ENCODE measurements at regions not wholly inside any gene's neighbourhood (a gene's known extent, or its start where the extent isn't known, plus 50 kb on each side); places are given as distances from the start of the nearest gene placed in this dataset.

DNA sequence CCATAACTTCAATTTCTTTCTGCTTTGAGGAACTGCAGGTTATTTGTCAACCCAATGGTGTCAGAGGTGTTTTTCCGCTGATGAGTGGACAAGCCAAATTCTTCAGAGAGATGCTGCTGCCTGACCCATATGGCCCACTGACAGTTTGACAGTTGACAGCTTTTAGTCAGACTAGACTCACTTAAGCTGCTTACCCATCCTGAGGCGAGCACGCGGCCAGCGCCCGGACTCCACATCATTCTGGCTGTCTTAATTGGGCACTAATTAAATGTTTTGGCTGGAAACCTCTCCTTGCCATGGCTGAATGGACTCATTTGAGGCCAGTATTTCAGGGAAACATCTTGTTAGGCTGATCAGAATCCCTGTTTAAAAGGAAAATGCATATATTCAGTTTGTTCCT is 316.1 kb upstream of the FANCL start:
- FAIRE-seq (no peak), DNase-seq (ENCODE audit: low spot score in 2 of 2) (no peak)

DNA sequence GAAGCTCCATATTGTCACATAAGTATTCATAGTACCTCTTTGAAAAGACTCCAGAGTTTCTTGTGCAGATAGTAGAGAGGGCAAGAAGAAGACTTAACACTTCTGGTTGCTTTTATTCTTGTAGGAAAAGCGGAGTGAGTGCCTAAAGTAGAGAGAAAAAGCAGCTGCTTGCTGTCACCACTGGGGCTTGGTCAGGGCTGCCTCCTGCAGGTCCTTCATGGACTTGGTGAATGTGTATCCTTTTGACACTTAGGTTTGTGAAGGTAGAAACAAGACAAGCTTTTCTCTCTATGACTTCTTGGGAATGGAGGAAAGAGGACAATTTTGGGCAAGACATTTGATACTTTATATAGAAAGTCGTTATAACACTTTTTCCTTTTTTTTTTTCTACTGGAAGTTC is 312.8 kb upstream of the FANCL start:
- DNase-seq (ENCODE audit: low spot score in 2 of 2) (no peak), FAIRE-seq (no peak)

DNA sequence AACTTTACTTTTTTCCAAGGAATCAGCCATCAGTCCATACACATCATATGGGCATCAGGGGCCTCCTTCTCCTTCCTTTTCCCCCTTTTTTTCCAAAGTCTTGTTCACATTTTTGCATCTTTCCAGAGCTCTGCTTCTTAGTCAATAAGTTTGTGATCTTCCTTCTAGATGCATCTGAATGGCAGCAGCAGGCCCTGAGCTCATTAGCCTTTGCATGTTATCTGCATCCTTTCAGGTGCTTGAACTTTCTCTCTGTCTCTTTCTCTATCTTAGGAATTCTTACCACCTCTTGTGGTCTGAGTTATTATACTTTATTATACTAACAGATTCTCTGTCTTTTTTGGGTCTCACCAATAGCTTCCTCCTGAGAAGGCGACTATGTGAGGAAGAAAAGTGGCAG is 312.4 kb upstream of the FANCL start:
- DNase-seq (ENCODE audit: low spot score in 2 of 2) (no peak), FAIRE-seq (no peak)

DNA sequence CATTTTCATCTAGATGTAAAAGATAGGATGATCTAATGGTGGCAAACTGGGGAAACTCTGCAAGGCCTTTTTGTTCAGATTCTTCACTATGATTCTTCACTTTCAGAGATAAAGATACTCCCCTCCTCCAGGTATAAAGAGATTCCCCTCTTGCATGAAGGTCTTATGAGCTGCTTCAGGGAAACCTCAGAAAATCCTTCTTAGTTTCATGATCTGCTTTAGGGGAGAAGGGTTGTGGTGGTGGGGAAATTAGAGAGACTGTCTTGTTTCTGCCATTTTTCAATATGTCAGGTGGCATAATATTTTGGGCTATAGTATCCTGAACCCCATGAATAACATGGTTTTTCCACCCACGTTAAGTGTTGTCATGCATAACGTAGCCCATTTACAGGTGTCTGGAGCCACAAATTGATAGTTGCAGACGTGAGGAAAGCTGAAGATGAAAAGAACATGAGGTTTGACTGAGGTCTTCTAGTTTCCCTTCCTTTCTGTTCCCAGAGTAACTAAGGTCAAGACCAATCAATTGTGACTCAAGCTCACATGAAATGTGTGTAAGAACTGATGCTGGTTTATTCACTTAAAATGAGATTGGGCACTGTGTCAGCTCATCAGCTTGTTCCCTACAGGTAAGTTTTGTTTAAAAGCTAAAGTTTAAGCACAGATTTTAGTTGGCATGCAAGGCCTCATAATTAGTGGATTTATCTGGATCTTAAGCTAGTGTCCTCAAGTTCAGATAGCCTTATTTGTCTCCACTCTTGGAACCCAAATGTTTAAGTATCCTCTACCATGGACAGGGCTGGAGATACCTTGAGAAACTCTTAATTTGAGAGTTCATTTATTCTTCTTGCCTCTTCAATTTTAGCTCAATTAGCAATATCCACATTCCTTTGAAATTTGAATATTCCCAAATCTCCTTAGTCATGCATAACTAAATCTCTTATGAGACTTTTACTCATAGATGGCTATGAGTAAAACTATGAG is 304.5 kb upstream of the FANCL start:
- FAIRE-seq (no peak), DNase-seq (ENCODE audit: low spot score in 2 of 2) (no peak)

DNA sequence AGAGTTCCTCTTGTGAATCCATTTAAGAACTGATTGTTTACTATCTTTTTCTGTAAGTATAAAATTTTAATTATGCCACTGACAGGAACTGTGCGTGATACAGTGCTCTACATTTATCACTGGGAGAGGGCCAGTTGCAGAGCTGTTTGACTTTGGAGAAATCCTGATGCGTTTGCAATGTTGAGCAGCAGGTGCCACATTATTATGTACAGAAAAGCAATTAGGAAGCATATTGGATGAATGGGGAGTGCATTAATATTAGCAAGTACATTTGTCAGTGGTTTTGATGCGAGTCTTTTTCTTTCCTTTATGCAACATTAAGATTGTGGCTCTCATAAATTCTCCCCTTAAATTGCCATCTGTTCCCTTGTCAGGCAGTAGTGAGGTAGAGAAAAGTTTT is 302.3 kb upstream of the FANCL start:
- FAIRE-seq (no peak), DNase-seq (ENCODE audit: low spot score in 2 of 2) (no peak)

DNA sequence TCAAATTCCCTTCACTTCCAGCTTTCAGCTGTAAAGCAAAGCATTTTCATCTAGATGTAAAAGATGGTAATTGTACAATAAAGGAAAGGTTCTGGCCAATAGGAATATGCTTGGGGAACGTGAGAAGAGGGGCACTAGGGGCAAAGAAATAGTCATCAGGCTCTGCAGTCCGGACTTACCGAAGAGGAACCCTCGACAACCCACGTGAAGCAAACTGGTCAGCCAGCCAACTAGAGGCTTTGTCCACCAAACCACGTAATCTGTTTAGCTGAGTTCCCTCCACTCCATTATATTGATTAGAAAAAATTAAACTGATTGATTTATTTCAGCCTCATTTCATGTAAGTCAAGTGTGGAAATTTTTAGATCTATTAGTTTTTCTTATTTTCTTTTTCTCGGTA is 300.4 kb upstream of the FANCL start:
- DNase-seq (ENCODE audit: low spot score in 2 of 2) (no peak), FAIRE-seq (no peak)

DNA sequence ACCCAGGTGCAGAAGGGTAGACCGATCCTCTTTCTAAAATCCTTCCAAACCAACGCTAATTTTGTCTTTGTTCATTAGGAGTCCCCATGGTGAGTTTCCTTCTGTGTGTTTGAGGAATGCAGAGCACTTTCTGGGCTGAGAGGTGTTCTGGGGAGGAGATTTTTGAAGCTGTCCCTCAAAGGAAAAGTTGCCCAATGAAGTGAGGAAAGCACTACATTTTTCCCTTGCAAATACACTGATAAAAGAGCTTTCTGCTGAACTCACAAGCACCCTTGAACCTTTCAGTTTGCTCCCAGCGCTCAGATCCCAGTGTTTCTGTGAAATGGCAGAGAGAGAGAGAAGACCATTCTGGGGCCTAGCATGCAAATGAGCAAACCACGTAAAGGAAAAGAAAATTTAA is 299.6 kb upstream of the FANCL start:
- DNase-seq (ENCODE audit: low spot score in 2 of 2) (no peak), FAIRE-seq (no peak)

DNA sequence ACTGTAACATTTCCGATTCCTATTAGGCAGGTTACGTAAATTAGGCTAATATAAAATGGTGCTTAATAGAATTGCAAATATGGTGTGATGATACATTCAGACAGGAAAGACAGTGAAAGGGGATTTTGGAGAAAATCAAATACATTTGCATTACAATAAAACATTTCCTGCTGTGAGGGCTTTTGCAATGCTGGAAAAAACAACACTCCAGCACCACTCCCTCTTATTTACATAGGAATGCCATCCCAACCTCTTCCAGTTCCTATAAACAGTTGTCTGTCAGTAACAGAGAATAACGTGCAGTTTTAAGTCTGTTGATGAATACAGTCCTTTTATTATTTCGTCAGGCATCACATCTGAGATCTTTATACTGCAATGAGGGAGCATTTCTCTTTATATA is 298.8 kb upstream of the FANCL start:
- FAIRE-seq (no peak), DNase-seq (ENCODE audit: low spot score in 2 of 2) (no peak)

DNA sequence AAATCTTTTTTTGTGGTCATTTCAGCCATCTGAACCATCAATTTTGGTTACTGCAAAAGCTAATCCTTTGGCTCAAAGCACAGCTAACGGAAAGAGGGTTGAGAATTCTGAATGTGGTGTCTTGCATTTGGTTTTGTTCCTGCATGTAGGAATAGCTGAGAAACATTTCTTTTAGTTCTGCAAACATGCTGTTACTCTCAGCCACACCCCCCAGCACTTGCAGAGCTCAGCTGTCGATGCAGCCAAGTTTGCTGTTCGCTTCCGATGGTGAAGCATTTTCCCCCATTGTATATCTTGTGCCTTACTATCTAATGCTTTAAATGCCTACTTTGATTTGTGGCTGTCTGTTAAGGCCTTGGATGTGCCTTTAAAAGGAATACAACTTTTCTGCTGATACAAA is 294.9 kb upstream of the FANCL start:
- FAIRE-seq (no peak), DNase-seq (ENCODE audit: low spot score in 2 of 2) (no peak)

DNA sequence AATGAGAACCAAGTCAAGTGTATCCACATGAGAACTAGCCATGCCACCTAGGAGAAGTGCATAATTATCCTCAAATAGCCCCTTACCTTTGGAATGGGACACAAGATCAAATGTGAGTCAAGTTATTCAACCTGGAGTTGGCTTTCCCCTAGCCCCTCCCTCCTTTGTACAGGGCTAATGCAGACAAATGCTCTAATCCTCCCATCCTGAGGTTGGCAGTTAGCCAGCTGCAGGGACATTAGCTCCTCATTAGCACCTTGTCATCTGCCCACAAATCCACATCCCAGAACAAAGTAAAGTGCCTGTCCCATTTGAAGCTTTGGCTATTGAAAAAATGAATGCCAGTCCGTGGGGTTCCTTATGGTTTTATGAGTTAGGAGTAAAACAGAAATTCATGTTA is 294.1 kb upstream of the FANCL start:
- no peak for FAIRE-seq
- no peak for DNase-seq (ENCODE audit: low spot score in 2 of 2)

DNA sequence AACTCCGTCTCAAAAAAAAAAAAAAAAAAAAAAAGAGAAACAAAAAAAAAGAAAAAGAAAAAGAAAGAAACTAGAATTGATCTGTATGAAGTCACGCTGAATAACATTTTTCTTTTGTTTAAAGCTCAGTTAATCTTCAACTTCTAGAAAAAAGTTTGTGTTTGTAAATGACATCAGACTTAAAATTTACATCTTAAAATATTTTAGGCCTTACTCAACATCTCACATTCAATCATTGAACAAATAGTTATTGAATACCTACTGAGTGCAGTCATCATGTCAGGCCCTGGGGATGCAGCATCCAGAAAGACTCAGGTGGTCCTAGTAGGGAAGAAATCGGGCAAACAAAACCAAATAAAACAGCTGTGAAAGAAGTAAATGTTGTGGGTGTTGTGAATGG is 292.3 kb upstream of the FANCL start:
- FAIRE-seq (no peak), DNase-seq (ENCODE audit: low spot score in 2 of 2) (no peak)

DNA sequence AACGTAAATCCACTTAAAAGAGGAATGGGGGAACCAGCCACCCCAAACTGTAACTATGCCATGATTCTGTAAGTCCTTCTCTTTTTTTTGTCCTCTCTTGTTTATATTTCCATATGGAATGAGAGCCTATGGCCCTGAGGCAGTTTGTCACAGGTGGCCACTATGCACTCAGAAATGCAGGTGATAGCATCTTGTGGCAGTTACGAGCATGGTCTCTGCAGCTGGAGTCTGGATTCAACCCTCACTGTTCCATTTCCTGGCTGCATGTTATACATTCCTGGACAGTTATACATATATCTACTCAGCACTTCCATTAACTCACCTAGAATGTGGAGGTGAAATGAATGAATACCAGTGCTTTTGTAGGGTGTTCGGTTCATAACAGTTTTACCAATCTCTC is 291.5 kb upstream of the FANCL start:
- no peak for DNase-seq (ENCODE audit: low spot score in 2 of 2)
- FAIRE-seq, result no peak

DNA sequence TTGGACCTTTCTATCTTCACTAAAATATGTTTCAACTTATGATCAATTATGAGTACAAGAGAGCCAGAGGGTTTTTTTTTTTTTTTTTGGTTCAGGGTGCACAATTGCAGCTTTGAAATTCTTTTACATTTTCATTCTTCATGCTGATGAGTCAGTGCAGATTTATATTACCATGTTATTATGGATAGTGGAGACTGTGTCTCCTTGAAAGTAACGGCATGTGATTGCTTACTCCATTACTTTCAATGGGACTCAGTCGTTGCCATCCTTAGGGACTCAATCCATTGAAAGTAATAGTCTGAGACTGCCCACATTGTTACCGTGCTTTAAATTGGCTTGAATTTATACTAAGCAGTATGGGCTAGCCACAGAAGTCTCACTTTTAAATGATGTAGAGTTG is 286.5 kb upstream of the FANCL start:
- no peak for FAIRE-seq
- no peak for DNase-seq (ENCODE audit: low spot score in 2 of 2)

DNA sequence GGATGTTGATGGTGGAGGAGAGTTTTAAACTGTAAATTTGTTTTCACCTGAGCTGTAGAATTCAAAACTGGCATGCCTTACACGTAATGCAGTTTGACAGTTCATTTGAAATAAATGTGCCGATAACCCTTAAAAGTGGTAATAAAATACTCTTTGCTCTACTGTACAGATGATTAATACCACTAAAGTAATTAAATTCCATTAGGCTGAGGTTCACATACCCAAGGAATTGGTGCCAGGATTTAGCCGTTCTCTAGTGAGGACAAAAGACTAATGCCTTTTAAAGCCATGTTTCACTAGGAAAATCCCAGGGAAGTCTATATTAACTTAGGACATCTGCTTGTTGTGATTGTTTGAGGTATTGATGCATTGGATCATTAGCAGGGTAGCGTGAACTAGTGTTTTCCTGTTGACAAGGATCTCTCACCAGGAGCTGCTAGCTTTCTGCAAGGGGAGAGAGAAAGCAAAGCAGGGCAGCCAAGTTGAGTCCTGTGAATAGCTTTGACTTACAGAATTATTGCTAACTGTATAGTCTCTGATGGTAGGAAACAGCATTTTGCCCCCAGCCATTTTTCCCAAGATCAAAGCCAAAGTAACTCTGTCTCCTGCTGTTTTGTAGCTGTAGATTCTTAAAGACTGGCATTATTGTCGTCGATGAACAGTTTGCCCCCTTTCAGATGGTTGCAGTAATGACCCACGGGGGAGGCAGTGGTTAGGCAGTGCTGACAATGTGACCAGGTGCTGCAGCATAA is 280.9 kb upstream of the FANCL start:
- FAIRE-seq, result no peak
- no peak for DNase-seq (ENCODE audit: low spot score in 2 of 2)

DNA sequence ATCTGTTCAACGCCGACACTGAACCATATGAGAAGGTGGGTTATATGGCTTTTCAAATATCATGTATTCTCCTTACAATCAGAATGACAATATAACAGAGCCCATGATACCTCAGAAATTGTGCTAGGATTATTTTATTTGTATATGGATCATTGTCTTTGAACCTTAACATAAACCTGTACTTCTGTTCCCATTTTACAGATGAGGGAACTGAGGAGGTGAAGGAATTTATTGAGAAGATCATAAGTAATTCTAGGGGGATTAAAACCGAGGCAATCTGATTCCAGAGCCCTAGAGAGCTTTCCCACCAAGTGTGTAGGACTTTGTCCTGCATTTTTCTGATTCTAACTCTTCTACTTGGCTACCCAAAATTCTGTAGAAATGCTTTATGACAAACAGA is 279.8 kb upstream of the FANCL start:
- DNase-seq (ENCODE audit: low spot score in 2 of 2) (no peak), FAIRE-seq (no peak)

DNA sequence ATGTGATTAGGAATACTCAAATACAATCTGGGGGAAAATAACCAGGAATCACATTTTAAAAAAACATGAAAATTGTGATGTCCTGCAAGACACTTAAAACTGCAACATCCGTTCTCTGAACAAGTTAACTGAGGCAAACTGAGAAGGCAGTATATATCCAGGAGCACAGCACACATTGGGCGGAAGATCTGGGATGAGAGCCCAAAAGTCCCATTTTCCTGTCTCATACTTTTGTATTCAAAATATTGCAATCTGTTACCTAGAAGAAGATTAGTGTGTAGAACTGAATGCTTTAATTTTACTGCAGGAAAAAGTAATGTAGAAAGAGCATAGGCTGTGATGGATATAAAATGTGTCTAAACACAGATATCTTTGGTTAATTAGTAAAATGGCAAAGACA is 276.8 kb upstream of the FANCL start:
- DNase-seq (ENCODE audit: low spot score in 2 of 2) (no peak), FAIRE-seq (no peak)

DNA sequence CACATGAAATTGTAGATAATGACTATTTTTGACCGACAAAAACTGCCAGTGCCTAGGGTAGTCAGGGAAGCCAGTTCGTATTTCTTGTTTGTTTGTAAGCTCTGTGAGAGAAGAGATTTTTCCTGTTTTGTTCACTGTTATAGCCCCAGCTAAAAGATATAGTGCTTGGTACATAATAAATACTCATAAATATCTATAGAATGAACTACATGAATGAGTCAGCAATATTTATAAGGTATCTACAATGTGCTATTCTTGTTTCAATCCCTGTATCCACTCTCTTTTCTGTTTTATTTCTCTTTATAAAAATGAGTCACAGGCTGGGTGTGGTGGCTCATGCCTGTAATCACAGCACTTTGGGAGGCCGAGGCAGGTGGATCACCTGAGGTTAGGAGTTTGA is 275.6 kb upstream of the FANCL start:
- DNase-seq (ENCODE audit: low spot score in 2 of 2) (no peak), FAIRE-seq (no peak)

DNA sequence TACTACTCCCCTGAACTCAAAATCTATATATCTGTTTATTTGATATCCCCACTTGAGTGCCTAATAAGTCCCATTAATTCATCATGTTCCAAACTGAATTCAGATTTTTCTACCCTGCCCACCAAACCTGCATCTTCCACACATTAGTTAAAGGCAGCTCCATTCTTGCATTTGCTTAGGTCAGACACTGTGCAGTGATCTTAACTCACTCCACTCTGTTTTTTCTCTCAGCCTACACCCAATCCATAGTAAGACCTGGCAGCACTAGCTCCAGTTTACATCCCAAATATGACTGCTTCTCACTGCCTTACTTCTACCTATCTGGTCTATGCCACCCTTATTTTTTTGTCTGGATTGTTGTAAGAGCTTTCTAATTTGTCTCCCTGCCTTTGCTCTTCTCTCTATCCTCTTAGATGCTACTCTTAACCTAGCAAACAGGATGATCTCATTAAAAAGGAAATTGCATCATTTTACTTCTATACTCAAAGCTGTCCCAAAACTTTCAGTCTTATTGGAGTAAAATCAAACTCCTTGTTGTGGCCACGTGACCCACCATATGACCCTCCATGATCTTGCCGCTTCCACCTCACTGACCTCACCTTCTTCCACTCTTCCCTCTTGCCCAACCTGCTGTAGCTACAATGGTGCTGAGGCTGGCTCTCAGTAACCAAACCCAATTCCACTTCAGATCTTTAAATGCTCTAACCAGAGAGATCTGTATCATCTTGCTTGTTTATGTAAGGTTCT is 274.9 kb upstream of the FANCL start:
- no peak for FAIRE-seq
- no peak for DNase-seq (ENCODE audit: low spot score in 2 of 2)

DNA sequence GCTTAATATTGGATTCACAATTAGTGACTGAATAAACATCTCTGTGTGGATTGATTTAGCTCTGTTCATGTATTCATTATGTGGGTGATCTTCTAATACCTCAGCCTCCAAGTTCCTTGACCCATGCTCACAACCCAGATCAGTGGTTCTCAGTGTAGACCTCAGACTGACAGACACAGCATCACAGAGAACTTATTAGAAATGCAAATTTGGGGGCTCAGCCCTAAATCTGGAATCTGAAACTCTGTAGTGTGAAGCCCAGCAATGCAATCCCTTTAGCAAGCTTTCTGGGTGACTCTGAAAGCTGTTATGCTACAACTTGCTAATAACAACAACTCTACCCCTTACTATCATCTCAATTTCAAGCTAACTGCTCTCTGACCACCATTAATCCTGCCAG is 273.1 kb upstream of the FANCL start:
- no peak for FAIRE-seq

DNA sequence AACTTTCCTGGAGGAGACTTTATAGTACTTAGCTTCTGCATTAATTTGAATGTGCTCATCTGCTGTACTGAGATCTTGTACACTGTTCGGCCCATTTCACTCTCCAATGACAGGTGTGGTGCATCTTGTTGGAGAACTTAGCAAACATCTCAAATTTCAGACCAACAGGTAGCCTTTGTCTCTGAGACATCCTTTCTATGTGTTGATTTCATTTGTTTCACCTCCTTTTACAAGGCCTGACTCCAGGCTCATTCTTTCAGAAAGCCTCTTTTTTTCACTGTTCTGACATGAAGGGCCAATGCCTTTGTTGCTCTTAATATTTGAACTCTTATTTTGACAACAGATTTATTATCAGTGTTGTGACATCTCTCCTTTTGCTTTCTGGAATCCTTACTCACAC is 271.8 kb upstream of the FANCL start:
- no peak for DNase-seq (ENCODE audit: low spot score in 2 of 2)
- no peak for FAIRE-seq

More for the DNA sequence above, 273.1 kb upstream of the FANCL start:
- no peak for DNase-seq (ENCODE audit: low spot score in 2 of 2)

DNA sequence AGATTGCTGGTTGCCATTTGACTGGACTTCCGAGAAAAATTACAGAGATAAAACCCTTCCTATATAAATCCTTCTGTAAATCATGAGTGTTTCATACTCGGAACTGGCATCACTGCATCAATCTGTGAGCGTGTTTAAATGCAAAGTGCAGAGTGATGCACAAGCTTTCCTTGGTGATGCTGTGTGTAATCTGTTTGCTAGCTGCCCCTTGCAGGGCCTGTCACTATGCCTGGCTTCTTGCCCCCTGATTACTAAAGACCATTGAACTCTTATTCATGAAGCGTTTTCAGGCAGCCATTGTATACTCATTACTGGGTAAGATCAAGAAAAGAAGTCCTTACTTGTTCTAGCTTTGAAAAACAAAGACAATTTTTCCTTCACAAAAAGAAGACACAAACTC is 266.9 kb upstream of the FANCL start:
- no peak for FAIRE-seq
- no peak for DNase-seq (ENCODE audit: low spot score in 2 of 2)
